ENCODE measurements at regions not wholly inside any gene's neighbourhood (a gene's known extent, or its start where the extent isn't known, plus 50 kb on each side); places are given as distances from the start of the nearest gene placed in this dataset.
"Not testable (repeated sequence)": the region's sequence is repeated elsewhere in the genome, so short reads cannot be mapped to it uniquely, and the experiment has no call there.

DNA sequence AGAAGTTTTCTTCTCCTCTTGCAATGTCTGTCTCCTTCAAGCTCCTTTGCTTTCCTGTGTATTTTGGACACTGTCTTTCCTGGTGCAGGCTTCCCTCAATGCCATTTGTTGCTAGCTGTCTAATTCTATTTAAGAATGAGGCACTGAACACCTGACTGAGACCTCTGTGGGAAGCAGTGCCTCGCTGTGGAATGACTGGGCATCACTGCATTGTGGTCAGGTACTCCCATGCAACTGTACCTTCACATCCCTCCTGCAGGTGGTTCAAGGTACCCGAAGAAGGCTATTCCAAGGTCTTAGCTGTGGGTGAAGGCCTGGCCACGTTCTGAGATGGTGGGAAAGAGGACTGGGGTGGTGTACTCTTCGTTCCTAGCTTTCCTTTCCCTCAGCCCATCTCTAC is 152.8 kb upstream of the CTAGE1 start:
- FAIRE-seq, result no peak

DNA sequence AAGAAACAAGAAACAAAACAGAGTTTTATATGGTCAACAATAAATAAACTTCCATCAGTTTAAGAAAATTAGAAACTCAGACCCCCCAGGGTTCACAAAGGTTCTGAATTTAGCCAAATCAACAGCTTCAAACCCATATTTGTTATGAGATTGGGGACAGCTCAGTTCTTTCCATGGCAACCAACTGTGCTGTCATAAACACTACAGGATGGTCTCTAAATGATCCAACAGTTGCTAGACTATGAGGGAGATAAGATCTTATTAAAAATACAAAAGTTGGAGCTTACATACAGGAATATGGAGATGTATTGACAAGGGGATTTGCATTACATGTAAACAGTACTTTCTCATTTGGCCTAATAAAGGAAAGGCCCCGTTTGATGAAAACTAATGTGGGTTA is 154.6 kb upstream of the CTAGE1 start:
- no peak for FAIRE-seq

DNA sequence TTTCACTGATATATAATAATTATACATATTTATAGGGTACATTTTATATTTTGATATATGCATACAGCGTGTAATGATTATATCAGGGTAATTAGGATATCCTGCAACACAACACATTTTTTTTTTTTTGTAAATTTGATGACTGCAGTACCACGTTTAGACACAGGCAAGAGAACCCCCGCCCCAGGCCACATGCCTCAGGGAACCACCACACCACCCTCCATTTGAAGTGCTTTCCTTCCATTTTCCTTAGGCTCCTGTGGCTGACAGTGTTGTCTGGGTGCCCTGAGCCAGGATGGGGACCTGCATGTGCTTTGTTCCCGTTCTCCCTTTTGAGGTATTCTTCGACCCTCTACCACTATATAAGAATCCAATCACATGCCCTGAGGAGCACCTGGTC is 161.6 kb upstream of the CTAGE1 start:
- FAIRE-seq, result no peak

DNA sequence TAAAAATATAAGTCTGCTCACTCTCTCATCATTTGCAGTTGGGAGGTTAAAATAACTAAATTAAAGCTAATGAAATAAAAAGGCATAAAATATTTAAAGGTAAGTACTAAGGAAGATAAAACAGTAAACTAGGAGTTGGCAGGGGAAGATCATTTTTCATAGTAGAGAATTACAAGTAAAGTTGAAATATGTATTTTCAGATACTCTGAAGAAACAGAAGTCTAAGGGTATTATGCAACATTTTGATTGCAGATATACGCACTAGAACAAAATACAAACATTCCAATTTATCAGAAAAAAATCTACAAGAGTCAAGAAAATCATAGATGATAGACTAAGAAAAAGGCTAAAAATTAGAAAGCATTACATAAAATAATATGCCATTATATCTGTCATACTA is 167.6 kb upstream of the CTAGE1 start:
- no peak for FAIRE-seq

DNA sequence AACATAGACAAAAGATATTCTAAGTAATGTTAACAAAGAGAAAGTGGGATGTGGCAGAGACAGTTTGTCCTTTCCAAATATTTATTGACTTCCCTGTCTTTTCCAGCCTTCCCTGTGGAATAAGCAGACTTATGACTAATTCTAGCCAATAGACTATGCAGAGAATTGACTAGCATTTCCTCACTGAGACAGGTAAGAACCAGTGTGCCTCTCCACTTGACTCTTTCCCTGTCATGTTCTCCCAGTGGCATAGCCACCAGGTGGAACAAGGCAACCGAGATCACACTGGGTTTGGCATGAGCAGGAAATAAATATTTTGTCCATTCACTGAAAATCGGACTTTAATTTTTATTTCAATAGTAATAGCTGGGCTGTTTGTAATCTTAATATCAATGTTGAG is 168.1 kb upstream of the CTAGE1 start:
- FAIRE-seq, result no peak

DNA sequence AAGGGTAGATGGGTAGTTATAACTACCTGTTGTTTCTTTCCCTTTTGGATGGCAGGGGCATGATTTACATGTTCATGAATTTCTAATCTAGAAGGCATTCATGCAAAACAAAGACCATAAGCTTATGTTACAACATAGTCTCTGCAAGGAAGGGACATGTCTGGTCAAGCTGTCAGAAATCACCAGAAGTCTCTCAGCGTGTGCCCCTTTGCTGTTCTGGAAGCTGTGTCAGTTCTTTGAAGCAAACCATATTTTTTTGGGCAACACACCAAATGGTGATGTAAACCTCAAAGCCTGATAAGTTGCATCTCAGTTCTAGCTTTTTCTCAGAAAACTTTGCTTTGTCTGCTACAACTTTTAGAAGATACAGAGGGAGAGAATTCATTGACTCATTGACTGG is 173.5 kb upstream of the CTAGE1 start:
- FAIRE-seq, result no peak

DNA sequence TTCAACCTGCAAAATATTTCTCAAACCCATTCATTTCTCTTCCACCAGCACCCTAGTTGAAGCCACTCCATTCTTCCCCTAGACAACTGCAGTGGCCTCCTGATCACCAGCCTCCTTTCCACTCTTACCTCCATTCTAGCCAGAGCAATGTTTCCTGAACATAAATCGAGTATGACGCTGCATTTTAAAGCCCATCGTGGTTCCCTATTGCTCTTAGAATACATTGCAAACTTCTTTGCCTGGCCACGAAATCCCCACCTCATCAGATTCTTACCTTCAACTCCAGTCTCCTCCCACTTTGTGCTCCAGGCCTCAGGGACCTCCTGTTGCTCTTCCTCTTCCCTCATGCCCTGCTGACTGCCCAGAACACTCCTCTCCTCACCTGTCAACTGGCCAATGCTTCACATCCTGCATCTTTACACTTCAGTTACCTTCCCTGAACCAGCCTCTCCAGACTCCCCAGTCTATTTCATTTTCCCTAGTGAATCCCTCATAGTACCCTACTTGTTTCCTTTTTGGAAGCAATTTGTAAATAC is 176.5 kb upstream of the CTAGE1 start:
- no peak for FAIRE-seq

DNA sequence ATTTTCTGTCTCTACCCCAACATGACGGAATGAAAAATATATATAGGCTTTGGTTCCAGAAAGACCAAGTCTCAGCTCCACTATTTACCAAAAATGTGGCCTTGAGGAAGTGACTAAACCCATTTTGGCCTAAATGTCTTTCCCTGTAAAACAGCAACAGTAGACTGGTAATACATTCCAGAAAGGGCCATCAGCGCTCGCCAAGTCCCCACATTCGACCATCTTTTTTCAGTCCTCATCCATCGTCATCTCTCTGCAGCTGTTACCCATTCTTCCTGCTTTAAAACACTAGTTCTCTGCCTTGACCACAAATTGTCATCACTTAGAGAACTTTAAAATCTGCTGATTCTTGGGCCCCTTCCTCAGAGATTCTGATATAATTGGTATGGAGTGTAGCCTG is 183.8 kb upstream of the CTAGE1 start:
- no peak for FAIRE-seq

DNA sequence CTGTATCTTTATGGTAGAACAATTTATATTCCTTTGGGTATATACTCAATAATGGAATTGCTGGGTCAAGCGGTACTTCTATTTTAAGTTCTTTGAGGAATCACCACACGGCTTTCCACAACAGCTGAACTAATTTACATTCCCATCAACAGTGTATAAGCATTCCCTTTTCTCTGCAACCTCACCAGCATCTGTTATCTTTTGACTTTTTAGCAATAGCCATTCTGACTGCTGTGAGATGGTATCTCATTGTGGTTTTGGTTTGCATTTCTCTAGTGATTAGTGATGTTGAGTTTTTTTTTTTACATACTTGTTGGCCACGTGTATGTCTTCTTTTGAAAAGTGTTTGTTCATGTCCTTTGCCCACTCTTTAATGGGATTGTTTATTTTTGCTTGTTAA is 184.7 kb upstream of the CTAGE1 start:
- not testable (repeated sequence) for FAIRE-seq

DNA sequence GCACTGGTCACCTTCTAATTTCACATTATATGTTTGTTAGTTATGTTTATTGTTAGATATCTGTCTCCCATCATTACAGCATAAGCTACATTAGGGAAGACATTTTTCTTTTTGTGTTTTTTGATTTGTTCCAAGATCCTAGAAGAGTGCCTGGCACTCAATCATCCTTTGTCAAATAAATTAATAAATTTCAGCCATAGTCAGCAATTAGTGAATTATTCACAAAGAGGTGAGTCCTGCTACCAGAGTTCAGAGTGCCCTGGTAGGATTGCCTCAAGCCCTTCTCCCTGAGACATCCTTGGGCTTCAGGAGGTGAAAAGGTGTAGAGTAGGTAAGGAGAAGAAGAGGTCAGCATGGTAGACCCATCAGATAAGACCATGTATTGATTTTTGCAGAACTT is 186.2 kb upstream of the CTAGE1 start:
- FAIRE-seq, result no peak

DNA sequence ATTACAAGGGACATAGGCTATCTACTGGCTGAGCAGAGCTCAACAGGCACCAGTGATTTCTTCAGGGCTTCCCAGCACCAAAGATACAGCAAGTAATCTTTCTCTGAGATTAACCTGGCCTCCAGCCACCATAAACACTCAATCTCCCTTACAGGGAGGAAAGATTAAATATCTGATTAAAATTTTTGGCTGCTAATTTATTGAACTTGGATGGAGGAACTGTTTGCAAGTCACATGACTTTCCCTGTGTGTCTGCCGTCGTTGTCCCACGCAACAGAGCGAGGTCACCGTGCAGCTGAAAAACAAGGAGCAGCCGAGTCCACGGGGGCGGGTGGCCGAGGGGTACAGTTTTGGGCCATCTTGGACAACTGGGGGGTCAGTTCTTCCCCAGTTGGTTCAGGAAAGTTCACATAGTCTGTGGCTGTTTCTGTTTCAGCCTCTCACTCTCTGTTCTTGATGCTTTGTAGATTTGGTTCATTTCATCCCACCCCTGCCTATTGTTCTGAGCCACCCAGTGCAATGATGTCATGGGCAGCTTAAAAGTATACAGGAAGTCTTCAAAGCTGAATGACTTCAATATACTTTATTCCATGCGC is 186.8 kb upstream of the CTAGE1 start:
- FAIRE-seq, result no peak

DNA sequence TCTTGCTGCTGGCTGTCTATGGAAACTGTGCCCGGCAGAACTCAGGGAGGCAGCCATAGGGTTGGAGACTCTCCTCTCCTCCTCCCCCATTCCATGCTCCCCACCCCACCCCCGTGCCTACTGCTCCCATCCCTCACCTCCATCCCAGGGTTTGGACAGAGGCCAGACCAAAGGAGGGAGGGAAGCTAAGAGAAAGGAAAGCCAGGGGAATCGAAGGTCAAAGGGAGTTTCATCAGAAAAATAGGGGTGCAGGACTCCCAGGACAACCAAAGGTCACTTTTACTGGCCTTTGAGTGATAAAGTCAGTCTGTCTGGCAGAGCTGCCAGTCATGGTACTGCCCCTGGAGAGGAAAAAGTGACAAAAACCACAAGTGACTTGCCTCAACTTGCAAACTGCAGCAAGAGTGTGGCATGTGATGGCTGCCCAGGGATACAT is 187.3 kb upstream of the CTAGE1 start:
- no peak for FAIRE-seq

DNA sequence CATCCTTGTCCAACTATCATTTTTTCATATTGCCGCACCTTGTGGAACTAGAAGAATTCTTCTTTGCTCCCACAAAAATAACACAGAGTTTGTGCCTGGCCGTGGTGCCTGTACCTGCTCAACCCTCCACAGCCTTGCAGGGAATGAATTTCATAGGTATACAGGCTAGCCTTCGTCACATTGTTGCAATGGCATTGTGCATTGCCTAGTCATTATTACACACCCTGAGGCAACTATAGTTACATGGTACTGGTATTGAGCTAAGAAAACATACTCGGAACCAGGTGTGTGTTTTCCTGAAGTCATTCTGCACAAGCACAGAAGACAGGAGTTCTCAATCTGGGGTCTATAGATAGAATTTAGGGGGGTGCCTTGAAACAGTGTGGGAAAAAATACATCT is 188.0 kb upstream of the CTAGE1 start:
- no peak for FAIRE-seq

DNA sequence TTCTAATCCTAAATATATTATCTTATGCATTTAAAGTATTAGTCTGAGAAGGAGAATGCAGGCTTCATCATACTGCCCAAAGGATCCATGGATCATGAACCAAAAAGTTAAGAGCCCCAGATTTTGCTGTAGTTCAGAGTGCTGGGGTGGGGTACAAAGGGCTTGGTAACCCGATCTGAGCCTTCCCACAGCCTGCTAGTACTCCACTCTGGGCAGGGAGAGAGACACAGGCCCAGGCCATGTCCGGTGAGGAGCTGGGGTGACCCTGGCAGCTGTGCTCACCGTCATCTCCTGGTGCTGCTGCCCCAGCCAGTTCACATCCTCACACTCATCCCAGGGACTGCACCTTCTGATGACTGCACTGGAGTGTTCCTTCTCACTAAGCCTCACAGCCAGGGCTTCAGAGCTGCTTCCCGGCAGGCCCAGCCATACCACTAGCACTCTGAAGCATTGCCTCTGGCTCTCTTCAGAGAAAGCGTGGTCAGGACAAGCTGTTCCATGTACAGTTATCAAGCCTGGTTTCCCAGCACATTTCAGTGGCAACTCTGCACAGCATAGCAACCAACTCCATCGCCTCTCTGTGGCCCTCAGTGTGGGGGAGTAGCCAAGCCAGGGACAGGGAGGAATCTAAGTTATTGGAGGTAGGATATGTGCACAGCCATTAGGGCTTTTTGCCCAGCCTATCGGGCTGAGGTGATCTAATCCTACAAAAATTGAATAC is 189.0 kb upstream of the CTAGE1 start:
- FAIRE-seq, result no peak

DNA sequence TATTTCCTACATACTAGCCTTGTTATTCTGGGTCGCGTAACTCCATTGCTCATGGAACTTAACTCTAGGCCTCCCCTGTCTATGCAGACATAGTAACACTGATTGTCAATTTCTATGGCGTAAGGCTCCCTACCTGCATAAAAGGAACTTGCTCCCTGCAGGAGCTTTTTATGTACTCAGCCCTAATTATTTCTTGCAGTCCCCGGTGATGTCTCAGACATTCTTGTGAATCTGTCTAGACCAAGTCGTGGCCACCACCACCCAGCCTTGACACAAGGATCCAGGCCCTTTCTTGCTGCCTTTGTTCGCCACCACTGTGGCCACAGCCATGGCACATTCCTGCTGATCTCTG is 189.5 kb upstream of the CTAGE1 start:
- no peak for FAIRE-seq

DNA sequence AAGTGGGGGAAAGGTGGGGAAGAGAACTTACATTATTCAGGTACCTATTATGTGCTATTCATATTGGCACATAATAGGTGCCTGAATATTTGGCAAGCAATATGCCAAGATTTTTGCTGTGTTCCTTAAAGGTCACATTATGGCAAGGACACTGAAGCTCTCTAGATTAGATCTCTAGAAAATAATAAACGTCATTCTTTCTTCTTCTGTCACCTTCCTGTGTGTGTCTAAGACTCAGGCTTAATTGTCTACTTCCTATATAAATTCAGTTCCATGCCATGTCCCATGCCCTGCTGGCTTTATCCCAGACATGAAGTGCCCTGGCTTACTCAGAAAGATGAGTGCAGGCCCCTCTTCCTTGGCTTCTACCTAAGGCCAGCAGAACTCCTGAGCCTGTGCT is 191.1 kb upstream of the CTAGE1 start:
- FAIRE-seq, result no peak

DNA sequence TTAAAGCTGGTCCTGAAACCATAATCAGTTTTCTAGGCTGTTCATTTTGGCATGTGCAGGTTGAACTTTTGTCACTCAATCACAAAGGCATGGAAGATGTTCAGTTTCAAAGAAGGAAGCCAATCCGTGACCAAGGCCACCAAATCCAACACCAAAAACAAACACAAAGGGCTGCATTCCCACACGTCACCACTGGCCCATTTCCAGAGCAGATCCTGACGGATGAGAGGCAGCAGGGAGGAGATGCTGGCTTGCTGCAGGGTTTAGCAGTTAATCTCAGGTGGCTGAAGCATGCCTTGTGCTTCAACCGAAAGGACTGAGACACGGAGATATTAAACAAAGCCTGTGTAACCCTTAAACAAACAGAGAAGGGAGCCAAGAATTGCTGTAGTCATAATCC is 191.9 kb upstream of the CTAGE1 start:
- no peak for FAIRE-seq

DNA sequence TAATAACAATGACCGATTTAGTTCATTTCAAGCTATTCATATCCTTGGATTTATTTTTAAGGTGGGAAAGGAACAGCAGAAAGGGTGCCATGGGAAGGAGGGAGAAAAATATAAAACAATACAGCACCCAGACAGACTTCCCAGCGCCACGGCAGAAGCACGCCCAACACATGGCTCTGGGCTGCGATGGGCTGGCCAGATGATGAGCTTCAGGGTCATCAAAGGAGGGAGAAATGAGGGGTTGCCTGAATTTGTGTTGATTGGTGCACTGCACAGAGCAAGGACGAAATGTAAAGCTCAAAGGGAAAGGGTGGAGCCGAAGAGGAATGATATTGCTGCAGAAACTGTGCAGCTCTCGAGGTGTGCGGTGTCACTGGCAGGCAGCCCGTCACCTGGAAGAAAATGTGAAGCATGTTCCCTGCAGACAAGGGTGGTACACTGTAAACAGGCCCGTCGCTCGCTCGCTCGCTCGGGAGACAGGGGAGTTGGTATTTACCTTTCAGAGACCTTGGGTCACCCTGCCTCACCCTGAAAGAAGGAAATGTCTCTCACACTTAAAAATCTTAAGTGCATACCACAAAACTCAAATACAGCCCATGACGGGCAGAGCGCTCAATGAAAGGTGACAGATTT is 195.5 kb upstream of the CTAGE1 start:
- FAIRE-seq, result no peak

DNA sequence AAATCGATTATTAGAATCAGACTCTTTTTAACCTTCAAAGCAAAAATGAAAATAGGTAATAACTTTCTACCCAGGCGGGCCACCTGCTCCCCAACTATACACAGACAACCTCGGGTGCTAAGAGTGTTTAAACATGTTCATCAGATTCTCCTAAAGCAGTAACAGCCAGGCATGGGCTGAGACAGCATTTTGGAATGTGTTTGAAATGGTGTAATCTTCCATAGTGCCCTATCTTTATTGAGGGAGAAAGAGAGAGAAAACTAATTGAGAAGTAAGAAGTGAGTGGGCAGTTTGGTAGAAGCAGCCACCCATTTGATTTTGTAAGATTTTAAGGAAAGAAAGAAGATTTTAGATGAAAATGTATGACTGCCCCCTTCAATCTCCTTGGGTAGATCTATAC is 196.1 kb upstream of the CTAGE1 start:
- no peak for FAIRE-seq

DNA sequence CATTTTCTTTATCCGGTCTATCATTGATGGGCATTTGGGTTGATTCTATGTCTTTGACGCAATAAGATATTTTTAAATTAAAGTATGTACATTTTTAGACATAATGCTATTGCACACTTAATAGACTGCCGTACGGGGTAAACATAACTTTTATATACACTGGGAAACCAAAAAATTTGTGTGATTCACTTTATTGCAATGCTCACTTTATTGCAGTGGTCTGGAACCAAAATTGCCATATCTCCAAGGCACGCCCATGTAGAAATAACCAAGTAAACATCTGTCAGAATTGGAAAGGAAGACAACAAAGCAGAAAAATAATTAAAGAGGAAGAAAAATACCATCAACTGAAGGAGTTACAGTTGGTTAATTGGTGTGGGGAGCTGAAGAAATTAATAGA is 205.8 kb upstream of the CTAGE1 start:
- no peak for FAIRE-seq

DNA sequence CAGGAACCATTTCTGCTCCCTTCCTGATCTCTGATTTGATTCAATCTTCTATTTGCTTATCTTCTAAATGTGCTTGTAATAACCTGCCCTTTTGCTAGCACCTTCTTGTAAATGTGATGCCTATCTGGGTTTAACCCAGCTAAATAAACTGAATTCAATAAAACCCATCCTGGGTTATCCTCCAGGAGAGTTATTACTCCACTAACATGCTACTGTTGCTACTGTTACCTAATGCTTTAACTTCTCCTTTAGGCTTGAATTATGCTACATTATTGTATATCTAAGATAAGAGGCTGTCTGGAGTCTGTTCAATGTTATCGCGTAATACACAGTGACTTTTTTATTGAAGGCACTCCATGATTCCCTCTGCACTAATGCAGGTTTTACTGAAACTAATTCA is 206.5 kb upstream of the CTAGE1 start:
- no peak for FAIRE-seq

DNA sequence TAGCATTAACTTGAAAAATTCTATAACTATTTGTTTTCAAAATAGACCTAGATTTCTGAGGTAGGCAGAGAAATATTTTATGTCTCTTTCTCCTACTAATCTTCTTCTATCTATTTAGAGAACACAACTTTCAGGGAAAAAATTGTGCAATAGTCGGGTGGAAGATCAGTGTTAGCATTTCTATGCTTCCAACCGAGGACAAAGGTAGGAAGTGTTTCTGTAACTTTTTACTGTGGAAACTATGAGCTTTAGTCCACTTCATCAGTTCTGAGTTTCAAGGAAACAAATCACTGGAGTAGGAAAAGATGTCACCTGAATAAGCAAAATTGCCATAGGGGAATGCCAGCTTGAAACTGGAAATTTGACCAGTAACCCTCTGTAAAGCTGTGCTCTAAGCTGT is 207.7 kb upstream of the CTAGE1 start:
- no peak for FAIRE-seq

DNA sequence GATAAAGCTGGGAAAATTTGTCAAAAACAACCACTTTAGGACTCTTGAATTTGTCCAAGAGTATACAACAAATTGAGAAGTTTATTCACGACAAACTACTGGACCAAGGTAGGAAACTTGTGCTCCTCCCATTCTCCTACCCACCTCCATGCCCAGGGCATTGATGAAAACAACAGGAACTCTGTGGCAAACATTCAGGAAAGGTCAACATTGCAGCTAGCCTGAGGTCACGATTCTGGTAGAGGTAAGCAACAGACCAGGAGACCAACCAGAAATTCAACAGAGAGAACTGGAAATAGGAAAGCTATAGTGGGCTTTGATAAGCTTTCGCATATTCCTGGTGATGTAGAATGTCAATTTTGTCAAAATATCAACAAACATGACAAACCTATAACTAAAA is 209.1 kb upstream of the CTAGE1 start:
- FAIRE-seq, result no peak

DNA sequence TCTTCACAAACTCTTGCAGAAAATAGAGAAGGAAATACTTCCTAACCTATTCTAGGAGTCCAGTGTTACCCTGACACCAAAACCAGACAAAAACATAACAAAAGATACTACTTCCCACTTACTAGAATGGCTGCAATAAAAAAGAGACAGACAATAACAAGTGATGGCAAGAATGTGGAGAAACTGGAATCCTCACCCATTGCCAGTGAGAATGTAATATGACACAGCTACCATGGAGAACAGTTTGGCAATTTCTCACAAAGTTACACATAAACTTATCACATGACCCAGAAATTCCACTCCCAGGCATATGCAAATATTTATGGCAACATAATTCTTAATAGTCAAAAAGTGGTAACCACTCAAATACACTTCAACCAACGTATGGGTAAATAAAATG is 209.8 kb upstream of the CTAGE1 start:
- no peak for FAIRE-seq
